GM21515 (cell line): ENCODE measurements at regions not wholly inside any gene's neighbourhood (a gene's known extent, or its start where the extent isn't known, plus 50 kb on each side); places are given as distances from the start of the nearest gene placed in this dataset.

Experiments used
- ATAC-seq: cut with Tn5 transposase; IDR thresholded peaks from one replicate; pipeline ENCODE4 v1.9.1; 2021; ENCODE audit not compliant: unreplicated experiment

GRCh38 chr20:6884114-6884513 lies 116.6 kb downstream of the BMP2 start:
- ATAC-seq, result no peak

- no peak for ATAC-seq
These were observed 118.7 kb downstream of the BMP2 start for GRCh38 chr20:6886065-6886729.

- ATAC-seq, result no peak
These were observed 120.5 kb downstream of the BMP2 start for GRCh38 chr20:6887966-6888365.

- no peak for ATAC-seq
These were observed 121.4 kb downstream of the BMP2 start for GRCh38 chr20:6888736-6889395.

- no peak for ATAC-seq
These were observed 125.2 kb downstream of the BMP2 start for GRCh38 chr20:6892724-6893123.

- ATAC-seq, result no peak
These were observed 131.4 kb downstream of the BMP2 start for GRCh38 chr20:6898928-6899327.

GRCh38 chr20:6906871-6907270 lies 139.4 kb downstream of the BMP2 start:
- no peak for ATAC-seq

- ATAC-seq, result no peak
These were observed 141.2 kb downstream of the BMP2 start for GRCh38 chr20:6908673-6909072.

- no peak for ATAC-seq
These were observed 142.1 kb downstream of the BMP2 start for GRCh38 chr20:6909608-6910007.

- ATAC-seq, result no peak
These were observed 147.5 kb downstream of the BMP2 start for GRCh38 chr20:6914986-6915385.

GRCh38 chr20:6916938-6917337 lies 149.5 kb downstream of the BMP2 start:
- no peak for ATAC-seq

- no peak for ATAC-seq
These were observed 152.4 kb downstream of the BMP2 start for GRCh38 chr20:6919792-6920468.

GRCh38 chr20:6920991-6921613 lies 153.6 kb downstream of the BMP2 start:
- no peak for ATAC-seq

- no peak for ATAC-seq
These were observed 154.4 kb downstream of the BMP2 start for GRCh38 chr20:6921717-6922386.

GRCh38 chr20:6924681-6925080 lies 157.2 kb downstream of the BMP2 start:
- ATAC-seq, result no peak

- no peak for ATAC-seq
These were observed 158.3 kb downstream of the BMP2 start for GRCh38 chr20:6925744-6926278.

GRCh38 chr20:6940048-6940447 lies 172.6 kb downstream of the BMP2 start:
- ATAC-seq, result no peak

- ATAC-seq, result no peak
These were observed 173.4 kb downstream of the BMP2 start for GRCh38 chr20:6940876-6941275.

GRCh38 chr20:6941571-6941970 lies 174.1 kb downstream of the BMP2 start:
- ATAC-seq, result no peak

GRCh38 chr20:6942266-6942665 lies 174.8 kb downstream of the BMP2 start:
- no peak for ATAC-seq

GRCh38 chr20:6944292-6944691 lies 176.8 kb downstream of the BMP2 start:
- ATAC-seq, result no peak
